IMR-90 (cell line): ENCODE measurements at regions not wholly inside any gene's neighbourhood (a gene's known extent, or its start where the extent isn't known, plus 50 kb on each side); places are given as distances from the start of the nearest gene placed in this dataset.

ENCODE experiments used
- ATAC-seq: fragments of 200-7000 bp; cut with Tn5 transposase; 2 replicates; pipeline ENCODE4 v1.9.1; 2020; ENCODE audit warnings: low read depth, mild to moderate bottlenecking, moderate library complexity
- BruUV-seq: library from RNA; stranded (reverse); fragments of 400-500 nt; replicated peaks from 2 replicates; lab custom pipeline; 2021; lab: Mats Ljungman, UMichigan
- CTCF ChIA-PET: fragments of 300-600 bp; formaldehyde crosslinking; extraction: SDS; loops from one replicate; lab custom pipeline; 2021; ENCODE audit warnings: antibody characterized with exemption; lab: Yijun Ruan, JAX
- POLR2A ChIA-PET: fragments of 300-600 bp; sonication (Branson Sonifier 250); formaldehyde crosslinking; loops from one replicate; lab custom pipeline; 2022; ENCODE audit warnings: antibody characterized with exemption; ENCODE audit not compliant: unreplicated experiment; lab: Charles Lee
- DNase-seq: peaks from one replicate; pipeline ENCODE4 v3.0.0; 2013
- H2AFZ ChIP-seq: replicated peaks from 2 replicates; pipeline ENCODE3; 2013; ENCODE audit warnings: low read length, mild to moderate bottlenecking; ENCODE audit not compliant: poor library complexity
- H2AK5ac ChIP-seq: 2 replicates; pipeline ENCODE4 v1.6.1; 2013; ENCODE audit warnings: low read depth, low read length, inconsistent platforms
- H2AK9ac ChIP-seq: replicated peaks from 2 replicates; pipeline ENCODE3; 2013; ENCODE audit warnings: mild to moderate bottlenecking, low read depth, low read length, moderate library complexity; ENCODE audit not compliant: poor library complexity
- H2BK120ac ChIP-seq: 2 replicates; pipeline ENCODE4 v1.6.1; 2013; ENCODE audit warnings: low read depth, low read length, inconsistent platforms
- H2BK15ac ChIP-seq: 3 replicates; pipeline ENCODE4 v1.6.1; 2013; ENCODE audit warnings: low read depth, low read length, inconsistent platforms
- H2BK20ac ChIP-seq: 2 replicates; pipeline ENCODE4 v1.6.1; 2013; ENCODE audit warnings: low read depth, mild to moderate bottlenecking, inconsistent platforms, low read length, moderate library complexity
- H2BK5ac ChIP-seq: 2 replicates; pipeline ENCODE4 v1.6.1; 2013; ENCODE audit warnings: mild to moderate bottlenecking, low read depth, low read length, inconsistent platforms; ENCODE audit not compliant: poor library complexity, severe bottlenecking
- H3K14ac ChIP-seq: replicated peaks from 2 replicates; pipeline ENCODE4 v1.6.1; 2013; ENCODE audit warnings: low read depth, low read length, inconsistent platforms
- H3K18ac ChIP-seq: 2 replicates; pipeline ENCODE4 v1.6.1; 2013; ENCODE audit warnings: low read depth, low read length, control low read depth
- H3K23ac ChIP-seq: 2 replicates; pipeline ENCODE4 v1.6.1; 2013; ENCODE audit warnings: low read depth, low read length, inconsistent platforms
- H3K27ac ChIP-seq: 2 replicates; pipeline ENCODE4 v1.5.1; 2013; ENCODE audit warnings: mild to moderate bottlenecking, control low read depth, low read length; ENCODE audit not compliant: insufficient read depth
- H3K27me3 ChIP-seq: 2 replicates; pipeline ENCODE4 v1.6.1; 2013; ENCODE audit warnings: low read length; ENCODE audit not compliant: control insufficient read depth, insufficient read depth
- H3K36me3 ChIP-seq: 2 replicates; pipeline ENCODE4 v1.6.1; 2013; ENCODE audit warnings: low read length, mixed read lengths; ENCODE audit not compliant: control insufficient read depth, insufficient read depth
- H3K4ac ChIP-seq: 2 replicates; pipeline ENCODE4 v1.6.1; 2013; ENCODE audit warnings: low read depth, low read length, inconsistent platforms
- H3K4me1 ChIP-seq: 2 replicates; pipeline ENCODE4 v1.6.1; 2013; ENCODE audit warnings: low read length, mixed read lengths; ENCODE audit not compliant: control insufficient read depth, insufficient read depth
- H3K4me2 ChIP-seq: 2 replicates; pipeline ENCODE4 v1.6.1; 2013; ENCODE audit warnings: low read depth, mild to moderate bottlenecking, control low read depth, low read length, moderate library complexity
- H3K4me3 ChIP-seq: 2 replicates; pipeline ENCODE4 v1.5.1; 2013; ENCODE audit warnings: low read depth, mild to moderate bottlenecking, control low read depth, low read length, moderate library complexity; ENCODE audit not compliant: insufficient read depth
- H3K56ac ChIP-seq: 2 replicates; pipeline ENCODE4 v1.6.1; 2013; ENCODE audit warnings: low read length, inconsistent platforms; ENCODE audit not compliant: insufficient read depth; ENCODE audit errors: extremely low read depth
- H3K79me1 ChIP-seq, 2 experiments: 2 replicates each; pipeline ENCODE4 v1.6.1; 2013; ENCODE audit warnings: low read length in 2 of 2, inconsistent platforms in 1 of 2, low read depth in 1 of 2
- H3K9ac ChIP-seq: 2 replicates; pipeline ENCODE4 v1.6.1; 2013; ENCODE audit warnings: low read depth, low read length, control low read depth
- H3K9me1 ChIP-seq: 2 replicates; pipeline ENCODE4 v1.6.1; 2013; ENCODE audit warnings: low read length, inconsistent platforms; ENCODE audit not compliant: insufficient read depth
- H3K9me3 ChIP-seq: 2 replicates; pipeline ENCODE4 v1.6.1; 2013; ENCODE audit warnings: low read length; ENCODE audit not compliant: control insufficient read depth, insufficient read depth
- H4K20me1 ChIP-seq: 2 replicates; pipeline ENCODE4 v1.6.1; 2013; ENCODE audit warnings: low read length, inconsistent platforms; ENCODE audit not compliant: insufficient read depth
- H4K5ac ChIP-seq: 2 replicates; pipeline ENCODE4 v1.6.1; 2013; ENCODE audit warnings: mild to moderate bottlenecking, low read depth, low read length, control low read depth
- H4K8ac ChIP-seq, 2 experiments: 2 replicates each; pipeline ENCODE4 v1.6.1; 2013; ENCODE audit warnings: low read depth in 2 of 2, low read length in 2 of 2, control low read depth in 1 of 2, inconsistent platforms in 1 of 2
- H4K91ac ChIP-seq: 2 replicates; pipeline ENCODE4 v1.6.1; 2013; ENCODE audit warnings: low read depth, low read length, inconsistent platforms; ENCODE audit not compliant: insufficient read depth
- BHLHE40 ChIP-seq: fragments of 150-350 bp; IDR thresholded peaks from 2 replicates; pipeline ENCODE4 v1.6.1; 2016; ENCODE audit warnings: mild to moderate bottlenecking, low read depth, low read length
- CEBPB ChIP-seq: IDR thresholded peaks from 2 replicates; pipeline ENCODE4 v1.6.1; 2012; ENCODE audit warnings: low read depth, low read length, improper control_type of control experiment
- NFE2L2 ChIP-seq: fragments of 150-350 bp; IDR thresholded peaks from 2 replicates; pipeline ENCODE4 v1.6.1; 2016; ENCODE audit warnings: low read depth, mild to moderate bottlenecking, low read length
- RFX5 ChIP-seq: IDR thresholded peaks from 2 replicates; pipeline ENCODE4 v1.8.0; 2012; ENCODE audit warnings: low read depth, mild to moderate bottlenecking, low read length, moderate library complexity
- USF2 ChIP-seq: fragments of 150-350 bp; IDR thresholded peaks from 2 replicates; pipeline ENCODE4 v1.6.1; 2017; ENCODE audit warnings: mild to moderate bottlenecking, antibody characterized with exemption, low read length, low read depth
- dilution Hi-C: fragments of 300-500 bp; cut with HindIII; formaldehyde crosslinking; loops from one replicate; pipeline ENCODE4 v1.14.3; 2018; ENCODE audit warnings: low sequenced_read_pairs; ENCODE audit not compliant: unreplicated experiment
- in situ Hi-C: fragments of 300-500 bp; cut with MboI; formaldehyde crosslinking; loops from 3 replicates; pipeline ENCODE4 v1.14.3; 2019; ENCODE audit warnings: low sequenced_read_pairs, inconsistent platforms, mixed read lengths
- intact Hi-C: fragments of 100-400 bp; cut with micrococcal nuclease; formaldehyde crosslinking; loops from 2 replicates; pipeline ENCODE4 v1.10.0; 2022
- TF ChIP-seq, protein P1 (sequence below): fragments of 150-350 bp; IDR thresholded peaks from 2 replicates; pipeline ENCODE4 v1.6.1; 2016; ENCODE audit warnings: low read depth, mild to moderate bottlenecking, low read length, moderate library complexity, borderline replicate concordance

- ChIA-PET CTCF (no interaction called here), POLR2A (no interaction called here)
- no TSS peak for BruUV-seq
- Histone ChIP-seq H2AFZ (no peak overlapping the region), H4K8ac (no peak overlapping the region), H3K18ac (no peak overlapping the region), H4K20me1 (no peaks in the 10 kb centered on the region), H3K23ac (no peak overlapping the region), H3K79me1 (no peaks in the 10 kb centered on the region), H3K14ac (no peak overlapping the region), H2AK9ac (no peak overlapping the region), H3K36me3 (no peaks in the 10 kb centered on the region), H2BK15ac (no peak overlapping the region), H2BK5ac (no peak overlapping the region), H3K27me3 (no peaks in the 10 kb centered on the region), H4K5ac (no peak overlapping the region), H3K9ac (no peak overlapping the region), H2BK120ac (no peak overlapping the region), H4K91ac (no peak overlapping the region), H2AK5ac (no peak overlapping the region), H3K4ac (no peak overlapping the region), H3K9me3 (no peaks in the 10 kb centered on the region), H3K27ac (no peak overlapping the region), H3K4me3 (no peak overlapping the region), H3K56ac (no peak overlapping the region), H2BK20ac (no peak overlapping the region), H3K4me1 (no peaks in the 10 kb centered on the region), H3K4me2 (no peak overlapping the region), H3K9me1 (no peaks in the 10 kb centered on the region)
- TF ChIP-seq NFE2L2 (no peak), USF2 (no peak), RFX5 (no peak), BHLHE40 (no peak), CEBPB (no peak)
- TF ChIP-seq, protein P1, sequence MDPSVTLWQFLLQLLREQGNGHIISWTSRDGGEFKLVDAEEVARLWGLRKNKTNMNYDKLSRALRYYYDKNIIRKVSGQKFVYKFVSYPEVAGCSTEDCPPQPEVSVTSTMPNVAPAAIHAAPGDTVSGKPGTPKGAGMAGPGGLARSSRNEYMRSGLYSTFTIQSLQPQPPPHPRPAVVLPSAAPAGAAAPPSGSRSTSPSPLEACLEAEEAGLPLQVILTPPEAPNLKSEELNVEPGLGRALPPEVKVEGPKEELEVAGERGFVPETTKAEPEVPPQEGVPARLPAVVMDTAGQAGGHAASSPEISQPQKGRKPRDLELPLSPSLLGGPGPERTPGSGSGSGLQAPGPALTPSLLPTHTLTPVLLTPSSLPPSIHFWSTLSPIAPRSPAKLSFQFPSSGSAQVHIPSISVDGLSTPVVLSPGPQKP, result no peak
- in situ Hi-C loops (no loop called here), dilution Hi-C loops (no loop called here), intact Hi-C loops (no loop called here)
- no peak for ATAC-seq
- no peak for DNase-seq
Observed at GRCh38 chr1:88080875-88081274, 603.2 kb upstream of the PKN2 start.
